HUES64 (cell line): ENCODE measurements at regions not wholly inside any gene's neighbourhood (a gene's known extent, or its start where the extent isn't known, plus 50 kb on each side); places are given as distances from the start of the nearest gene placed in this dataset.

Source experiments
- H3K27ac ChIP-seq: 2 replicates; pipeline ENCODE4 v1.7.0; 2013; ENCODE audit warnings: low read depth, low read length, inconsistent platforms
- H3K27me3 ChIP-seq: 2 replicates; pipeline ENCODE4 v1.6.1; 2013; ENCODE audit warnings: mild to moderate bottlenecking, low read length; ENCODE audit not compliant: insufficient read depth
- H3K36me3 ChIP-seq: 2 replicates; pipeline ENCODE4 v1.6.1; 2013; ENCODE audit warnings: mild to moderate bottlenecking, low read length; ENCODE audit not compliant: insufficient read depth
- H3K4me1 ChIP-seq: 2 replicates; pipeline ENCODE4 v1.6.1; 2013; ENCODE audit warnings: mild to moderate bottlenecking, low read length, moderate library complexity; ENCODE audit not compliant: insufficient read depth
- H3K4me3 ChIP-seq: 2 replicates; pipeline ENCODE4 v1.5.1; 2013; ENCODE audit warnings: mild to moderate bottlenecking, low read length, moderate library complexity
- H3K9ac ChIP-seq: 2 replicates; pipeline ENCODE4 v1.6.1; 2013; ENCODE audit warnings: mild to moderate bottlenecking, low read depth, low read length
- H3K9me3 ChIP-seq: 2 replicates; pipeline ENCODE4 v1.6.1; 2013; ENCODE audit warnings: low read depth, low read length; ENCODE audit not compliant: insufficient read depth
- WGBS: fragments of 150-250, 120-280 bp; methylation state at CpG from one replicate; pipeline ENCODE4 v1.1.7; 2013; ENCODE audit warnings: missing lambda C conversion rate; 5-methylcytosine and 5-hydroxymethylcytosine counted together

GRCh38 chr12:106006940-106007339 lies 131.8 kb downstream of the NUAK1 start:
- H3K9ac ChIP-seq, result no peak overlapping the region

DNA sequence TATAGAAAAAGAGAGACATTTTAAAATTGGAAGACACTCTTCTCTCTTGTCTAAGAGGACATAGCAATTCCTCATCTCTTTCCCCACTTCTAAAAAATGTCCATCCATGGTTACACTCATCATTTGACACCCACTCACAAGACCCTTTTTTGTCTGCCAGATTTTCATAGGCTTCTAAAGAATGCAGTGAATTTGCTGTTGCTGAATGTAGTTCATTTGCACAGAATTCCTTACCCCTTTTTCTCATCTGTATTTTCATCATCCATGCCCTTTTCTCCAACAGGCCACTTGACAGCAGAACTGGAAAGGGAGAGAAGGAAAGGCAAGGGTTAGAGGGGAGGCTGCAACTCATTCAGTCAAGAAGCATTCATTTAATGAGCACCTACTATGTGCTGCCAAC lies 128.0 kb downstream of the NUAK1 start:
- Histone ChIP-seq H3K4me1 (no peaks in the 10 kb centered on the region), H3K27me3 (no peaks in the 10 kb centered on the region), H3K4me3 (no peak overlapping the region), H3K9me3 (no peaks in the 10 kb centered on the region), H3K36me3 (no peaks in the 10 kb centered on the region), H3K9ac (no peak overlapping the region), H3K27ac (no peak overlapping the region)

More at GRCh38 chr12:106006940-106007339, 131.8 kb downstream of the NUAK1 start:
- Histone ChIP-seq H3K4me1 (no peaks in the 10 kb centered on the region), H3K27me3 (no peaks in the 10 kb centered on the region), H3K9me3 (no peaks in the 10 kb centered on the region), H3K27ac (no peak overlapping the region), H3K36me3 (no peaks in the 10 kb centered on the region), H3K4me3 (no peak overlapping the region)
- 95% methylated on average over 2 of the region's 2 CpGs for WGBS
